ENCODE measurements at regions not wholly inside any gene's neighbourhood (a gene's known extent, or its start where the extent isn't known, plus 50 kb on each side); places are given as distances from the start of the nearest gene placed in this dataset.

DNA sequence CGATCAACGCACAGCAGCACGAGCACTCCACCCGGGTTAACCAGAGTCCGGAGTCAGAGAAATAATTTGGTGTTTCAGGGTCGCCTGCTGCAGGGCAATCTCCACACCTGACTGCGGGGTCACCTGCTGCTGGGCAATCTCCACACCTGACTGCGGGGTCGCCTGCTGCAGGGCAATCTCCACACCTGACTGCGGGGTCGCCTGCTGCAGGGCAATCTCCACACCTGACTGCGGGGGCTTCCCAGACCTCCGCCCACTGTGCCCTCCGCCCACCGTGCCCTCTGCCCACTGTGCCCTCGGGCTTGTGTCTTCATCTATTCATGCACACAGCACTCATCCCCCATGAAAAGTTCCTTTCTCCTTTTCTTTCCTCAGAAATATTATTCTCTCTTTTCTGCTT is 500.2 kb upstream of the SALL3 start:
- no peak for FAIRE-seq
- DNase-seq (ENCODE audit: low read depth, low spot score), result no peak
- no peak overlapping the region for H3K4me2 ChIP-seq (ENCODE audit: control insufficient read depth, extremely low read depth, insufficient read depth, low read depth, low read length)
- H4K20me1 ChIP-seq (ENCODE audit: control insufficient read depth, extremely low read depth, insufficient read depth, low read length), result no peaks in the 10 kb centered on the region
- no peaks in the 10 kb centered on the region for H3K79me2 ChIP-seq (ENCODE audit: control insufficient read depth, insufficient read depth, low read length)
- dilution Hi-C loops (cut with MboI; ENCODE audit: extremely low pct_ligation_motif_present, low sequenced_read_pairs), result no loop called here
- no peaks in the 10 kb centered on the region for H3K36me3 ChIP-seq (ENCODE audit: control insufficient read depth in 2 of 2, extremely low read depth in 1 of 2, insufficient read depth in 2 of 2, low read length in 2 of 2)
- no peaks in the 10 kb centered on the region for H3K27me3 ChIP-seq (ENCODE audit: control insufficient read depth, extremely low read depth, insufficient read depth, low read length)
- no peaks in the 10 kb centered on the region for H3K9me1 ChIP-seq (ENCODE audit: control insufficient read depth, extremely low read depth, insufficient read depth, low read length)
- H2AFZ ChIP-seq (ENCODE audit: control insufficient read depth, low read length), result no peak overlapping the region
- H3K27ac ChIP-seq (ENCODE audit: control insufficient read depth, insufficient read depth, low read length), result no peak overlapping the region
- H3K9ac ChIP-seq (ENCODE audit: control insufficient read depth, extremely low read depth, insufficient read depth, low read length), result no peak overlapping the region
- H3K4me3 ChIP-seq (ENCODE audit: control insufficient read depth in 2 of 3, extremely low read depth in 1 of 3, insufficient read depth in 2 of 3, low read depth in 1 of 3, low read length in 3 of 3), result no peak overlapping the region
- no peaks in the 10 kb centered on the region for H3K4me1 ChIP-seq (ENCODE audit: control insufficient read depth, extremely low read depth, insufficient read depth, low read length)
- peaks cover 15% of the 10 kb centered on the region for H3K9me3 ChIP-seq (ENCODE audit: control insufficient read depth, low read depth, low read length)
- TF ChIP-seq EZH2 (IDR thresholded peaks at IDR 0.05; ENCODE audit: low read length), result no peak
- TF ChIP-seq, protein P1, sequence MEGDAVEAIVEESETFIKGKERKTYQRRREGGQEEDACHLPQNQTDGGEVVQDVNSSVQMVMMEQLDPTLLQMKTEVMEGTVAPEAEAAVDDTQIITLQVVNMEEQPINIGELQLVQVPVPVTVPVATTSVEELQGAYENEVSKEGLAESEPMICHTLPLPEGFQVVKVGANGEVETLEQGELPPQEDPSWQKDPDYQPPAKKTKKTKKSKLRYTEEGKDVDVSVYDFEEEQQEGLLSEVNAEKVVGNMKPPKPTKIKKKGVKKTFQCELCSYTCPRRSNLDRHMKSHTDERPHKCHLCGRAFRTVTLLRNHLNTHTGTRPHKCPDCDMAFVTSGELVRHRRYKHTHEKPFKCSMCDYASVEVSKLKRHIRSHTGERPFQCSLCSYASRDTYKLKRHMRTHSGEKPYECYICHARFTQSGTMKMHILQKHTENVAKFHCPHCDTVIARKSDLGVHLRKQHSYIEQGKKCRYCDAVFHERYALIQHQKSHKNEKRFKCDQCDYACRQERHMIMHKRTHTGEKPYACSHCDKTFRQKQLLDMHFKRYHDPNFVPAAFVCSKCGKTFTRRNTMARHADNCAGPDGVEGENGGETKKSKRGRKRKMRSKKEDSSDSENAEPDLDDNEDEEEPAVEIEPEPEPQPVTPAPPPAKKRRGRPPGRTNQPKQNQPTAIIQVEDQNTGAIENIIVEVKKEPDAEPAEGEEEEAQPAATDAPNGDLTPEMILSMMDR (optimal IDR thresholded peaks at IDR 0.05 in 1 of 3, IDR thresholded peaks at IDR 0.05 in 1 of 3, conservative IDR thresholded peaks at IDR 0.05 in 1 of 3; ENCODE audit: extremely low read depth in 1 of 3, insufficient read depth in 2 of 3, low read length in 3 of 3), result no peak

DNA sequence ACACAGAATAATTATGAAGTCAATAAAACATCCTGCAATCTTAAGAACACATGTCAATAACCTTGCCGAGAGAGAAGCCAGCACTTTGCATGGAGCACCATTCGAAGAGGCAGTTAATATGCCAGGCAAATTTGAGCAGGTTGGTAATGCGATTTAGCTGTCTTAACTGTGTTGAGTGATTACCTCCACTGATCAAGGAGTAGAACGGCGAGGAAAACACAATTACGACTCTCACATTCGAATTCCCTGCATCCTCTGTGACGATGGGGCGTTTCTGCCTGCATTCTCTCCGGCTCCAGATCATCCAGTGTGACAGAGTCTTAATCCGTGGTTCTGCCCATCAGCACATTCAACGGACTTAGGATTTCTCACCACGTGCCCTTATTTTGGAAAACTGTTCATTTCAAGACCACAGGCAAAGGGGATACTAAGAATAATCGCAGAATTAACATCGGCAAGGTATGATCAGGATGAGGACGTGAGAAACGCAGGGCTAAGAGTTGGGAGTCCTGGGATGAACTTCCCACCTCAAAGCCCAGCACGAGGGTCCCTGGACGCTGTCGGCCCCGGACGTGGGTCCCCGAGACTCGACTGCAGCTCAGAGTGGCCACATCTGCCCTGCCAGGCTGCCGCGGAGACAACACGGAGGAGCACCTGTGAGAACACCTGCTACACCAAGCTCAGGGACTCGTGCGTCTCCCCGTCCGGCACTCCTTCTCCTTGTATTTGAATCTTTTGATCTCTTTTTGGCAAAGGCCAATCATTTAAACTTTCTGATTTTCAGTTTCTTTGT is 499.2 kb upstream of the SALL3 start:
- FAIRE-seq, result no peak
- DNase-seq (ENCODE audit: low read depth, low spot score), result no peak
- no peak for TF ChIP-seq EZH2 (IDR thresholded peaks at IDR 0.05; ENCODE audit: low read length)
- TF ChIP-seq, protein P1 (optimal IDR thresholded peaks at IDR 0.05 in 1 of 3, IDR thresholded peaks at IDR 0.05 in 1 of 3, conservative IDR thresholded peaks at IDR 0.05 in 1 of 3; ENCODE audit: extremely low read depth in 1 of 3, insufficient read depth in 2 of 3, low read length in 3 of 3), result no peak

More for the DNA sequence above, 499.2 kb upstream of the SALL3 start:
- Histone ChIP-seq H3K4me2 (ENCODE audit: control insufficient read depth, extremely low read depth, insufficient read depth, low read depth, low read length) (no peak overlapping the region), H3K4me1 (ENCODE audit: control insufficient read depth, extremely low read depth, insufficient read depth, low read length) (no peaks in the 10 kb centered on the region), H3K79me2 (ENCODE audit: control insufficient read depth, insufficient read depth, low read length) (no peaks in the 10 kb centered on the region), H3K9ac (ENCODE audit: control insufficient read depth, extremely low read depth, insufficient read depth, low read length) (no peak overlapping the region), H3K4me3 (ENCODE audit: control insufficient read depth in 2 of 3, extremely low read depth in 1 of 3, insufficient read depth in 2 of 3, low read depth in 1 of 3, low read length in 3 of 3) (no peak overlapping the region), H3K9me3 (ENCODE audit: control insufficient read depth, low read depth, low read length) (peaks cover 12% of the 10 kb centered on the region), H3K27ac (ENCODE audit: control insufficient read depth, insufficient read depth, low read length) (no peak overlapping the region), H3K36me3 (ENCODE audit: control insufficient read depth in 2 of 2, extremely low read depth in 1 of 2, insufficient read depth in 2 of 2, low read length in 2 of 2) (no peaks in the 10 kb centered on the region), H2AFZ (ENCODE audit: control insufficient read depth, low read length) (no peak overlapping the region), H4K20me1 (ENCODE audit: control insufficient read depth, extremely low read depth, insufficient read depth, low read length) (no peaks in the 10 kb centered on the region), H3K9me1 (ENCODE audit: control insufficient read depth, extremely low read depth, insufficient read depth, low read length) (no peaks in the 10 kb centered on the region), H3K27me3 (ENCODE audit: control insufficient read depth, extremely low read depth, insufficient read depth, low read length) (no peaks in the 10 kb centered on the region)
- dilution Hi-C loops (cut with MboI; ENCODE audit: extremely low pct_ligation_motif_present, low sequenced_read_pairs), result no loop called here

Data from keratinocyte (primary cell).